CD4-positive, alpha-beta T cell treated with Interleukin-21 for 1 hour (primary cell): ENCODE measurements at regions not wholly inside any gene's neighbourhood (a gene's known extent, or its start where the extent isn't known, plus 50 kb on each side); places are given as distances from the start of the nearest gene placed in this dataset.
"Not testable (repeated sequence)": the region's sequence is repeated elsewhere in the genome, so short reads cannot be mapped to it uniquely, and the experiment has no call there.

Source experiments
- DNase-seq: peaks from one replicate; pipeline ENCODE4 v3.0.0-alpha.2; 2020

GRCh38 chr2:238704471-238705225, 143.2 kb upstream of the TWIST2 start:
- no peak for DNase-seq

GRCh38 chr2:238706163-238706562, 141.7 kb upstream of the TWIST2 start:
- DNase-seq, result no peak

DNA sequence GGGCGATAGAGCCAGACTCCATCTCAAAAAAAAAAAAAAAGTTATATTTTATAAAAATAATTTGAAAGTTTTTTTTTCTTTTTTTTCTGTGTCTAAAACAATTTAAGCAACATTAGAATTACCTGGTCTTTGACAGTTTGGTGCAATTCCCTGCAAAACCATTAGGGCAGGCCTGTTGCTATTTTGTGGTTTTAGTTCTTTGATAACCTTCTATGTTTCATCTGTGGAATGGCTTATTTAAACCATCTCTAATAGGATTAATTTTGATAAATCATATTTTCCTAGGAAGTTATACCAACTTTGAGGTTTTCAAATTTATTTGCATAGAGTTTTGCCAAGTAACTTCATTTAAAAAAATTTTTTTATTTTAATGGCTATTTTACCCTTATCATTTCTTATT, 141.2 kb upstream of the TWIST2 start:
- DNase-seq, result no peak

DNA sequence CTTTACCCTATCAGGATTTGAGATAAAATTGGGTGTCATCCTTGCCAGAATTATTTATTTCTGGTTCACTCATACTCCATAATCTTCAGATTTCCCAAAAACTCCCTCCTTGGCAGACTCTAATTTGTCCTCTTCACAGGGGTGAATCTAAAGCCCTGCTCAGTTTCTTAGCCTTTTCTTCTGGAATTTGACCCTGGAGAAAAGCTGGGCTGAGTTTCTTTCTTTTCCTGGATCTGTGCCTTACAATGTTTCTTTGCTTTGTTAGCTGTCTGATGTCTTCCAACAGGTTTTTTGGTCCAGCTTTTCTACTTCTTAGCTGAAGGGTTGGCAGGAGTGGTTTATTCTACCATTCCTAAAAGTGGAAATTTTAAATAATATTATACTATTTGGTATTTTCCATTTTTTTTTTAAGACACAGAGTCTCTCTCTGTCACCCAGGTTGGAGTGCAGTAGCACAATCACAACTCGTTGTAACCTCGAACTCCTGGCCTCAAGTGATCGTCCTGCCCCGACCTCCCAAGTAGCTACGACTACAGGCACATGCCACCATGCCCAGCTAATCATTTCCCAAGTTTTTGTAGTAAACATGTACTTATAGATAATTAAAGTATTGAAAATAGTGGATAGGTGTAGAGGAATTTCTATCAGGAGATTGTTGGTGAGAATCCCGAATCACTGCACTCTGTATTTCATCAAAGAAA, 138.4 kb upstream of the TWIST2 start:
- DNase-seq, result no peak

DNA sequence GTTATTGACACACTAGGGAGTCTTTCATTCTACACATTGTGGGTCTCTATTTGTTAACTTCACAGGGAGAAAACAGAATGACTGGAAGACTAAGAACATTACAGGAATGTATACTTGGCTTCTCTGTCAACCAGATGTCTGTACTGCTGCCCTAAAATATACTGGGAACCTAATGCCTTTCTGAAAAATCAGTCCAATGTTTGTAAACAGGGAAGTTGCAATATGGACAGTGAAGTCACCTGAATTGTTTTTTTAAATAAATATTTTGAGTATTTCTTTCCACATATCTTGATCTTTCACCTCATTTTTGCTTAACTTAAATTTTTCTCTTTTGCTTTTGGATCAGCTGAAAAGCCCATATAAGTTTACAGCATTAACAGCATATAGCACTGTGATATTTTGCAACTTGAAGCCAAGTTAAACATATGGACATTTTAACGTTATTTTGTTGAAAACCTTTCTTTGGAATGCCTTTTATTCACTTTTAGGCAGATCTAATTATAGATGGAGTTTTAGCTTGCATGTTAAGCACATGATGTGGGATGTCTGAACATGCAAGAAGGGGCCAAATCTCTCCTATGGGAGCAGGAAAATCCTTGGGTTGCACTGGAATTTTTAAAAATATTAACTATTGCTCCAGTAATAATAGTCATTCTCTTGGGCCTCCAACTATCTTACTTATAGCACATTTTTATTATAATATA, 137.7 kb upstream of the TWIST2 start:
- no peak for DNase-seq

GRCh38 chr2:238710787-238711186, 137.1 kb upstream of the TWIST2 start:
- DNase-seq, result no peak

GRCh38 chr2:238711346-238711745, 136.5 kb upstream of the TWIST2 start:
- no peak for DNase-seq

GRCh38 chr2:238712011-238712410, 135.9 kb upstream of the TWIST2 start:
- no peak for DNase-seq

- DNase-seq, result no peak
These were observed 134.6 kb upstream of the TWIST2 start for GRCh38 chr2:238713198-238713826.

DNA sequence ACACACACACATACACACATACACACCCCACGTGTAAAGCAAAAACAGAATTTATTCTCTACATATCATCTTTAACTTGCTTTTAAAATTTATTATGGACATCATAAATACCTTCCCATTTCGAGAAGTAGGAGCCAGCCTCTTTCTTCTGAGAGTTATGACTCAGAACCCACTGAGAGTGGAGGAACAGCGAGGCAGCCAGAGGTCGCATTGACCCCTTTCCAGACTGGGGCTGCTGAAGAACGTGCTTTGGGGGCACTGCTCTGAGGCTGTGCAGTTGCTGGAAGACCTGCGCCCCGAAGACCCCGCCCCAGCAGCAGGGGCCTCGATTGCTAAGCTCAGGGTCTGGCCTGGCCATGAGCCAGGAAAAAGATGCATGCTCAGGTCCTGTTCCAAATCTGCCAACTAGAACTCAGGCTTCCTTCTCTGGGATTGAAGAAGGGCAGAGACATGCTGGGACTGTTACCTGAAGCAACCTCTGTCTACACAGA, 133.8 kb upstream of the TWIST2 start:
- DNase-seq, result no peak

GRCh38 chr2:238716171-238716570, 131.7 kb upstream of the TWIST2 start:
- no peak for DNase-seq

DNA sequence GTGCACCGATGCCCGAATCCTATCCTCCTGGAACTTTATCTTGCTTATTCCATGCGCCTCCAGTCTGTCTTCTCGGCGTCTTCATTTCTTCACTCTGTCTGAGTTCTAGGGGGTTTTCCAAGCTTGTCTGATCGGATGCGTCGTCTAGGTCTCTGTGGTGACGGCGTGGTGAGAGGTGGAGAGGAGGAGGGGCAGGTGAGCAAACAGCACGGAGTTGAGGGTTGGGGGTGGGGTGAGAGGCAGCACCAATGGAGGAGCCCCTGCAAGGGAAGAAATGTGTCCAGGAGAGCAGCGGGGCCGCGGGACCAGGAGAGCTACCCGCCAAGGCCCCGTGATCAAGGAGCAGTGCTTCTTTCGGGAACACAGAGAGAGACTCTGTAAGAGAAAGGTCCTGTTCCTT, 131.3 kb upstream of the TWIST2 start:
- DNase-seq, result no peak

- DNase-seq, result no peak
These were observed 130.8 kb upstream of the TWIST2 start for GRCh38 chr2:238717084-238717483.

DNA sequence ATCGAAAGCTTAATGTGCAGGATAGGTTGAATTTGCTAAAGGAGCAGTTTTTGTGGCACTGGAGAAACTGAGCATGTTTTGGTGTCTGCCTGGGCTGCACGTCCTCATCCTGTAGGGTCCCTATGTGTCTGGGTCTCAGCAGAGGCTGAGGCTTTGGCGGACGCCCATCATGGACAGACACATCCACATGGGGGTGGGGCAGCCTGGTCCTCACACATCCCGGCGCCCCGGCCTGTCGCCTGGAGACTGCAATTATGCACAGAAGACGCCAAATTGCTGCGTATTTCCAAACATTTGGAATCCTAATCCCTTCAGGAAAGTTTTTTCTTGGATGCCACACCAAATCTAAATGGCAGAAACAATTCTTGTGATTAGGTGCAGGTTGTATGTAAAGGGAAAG, 128.2 kb upstream of the TWIST2 start:
- no peak for DNase-seq

GRCh38 chr2:238720232-238720672, 127.6 kb upstream of the TWIST2 start:
- peak; percentile 19 for DNase-seq

- DNase-seq, result no peak
These were observed 125.7 kb upstream of the TWIST2 start for GRCh38 chr2:238722181-238722580.

DNA sequence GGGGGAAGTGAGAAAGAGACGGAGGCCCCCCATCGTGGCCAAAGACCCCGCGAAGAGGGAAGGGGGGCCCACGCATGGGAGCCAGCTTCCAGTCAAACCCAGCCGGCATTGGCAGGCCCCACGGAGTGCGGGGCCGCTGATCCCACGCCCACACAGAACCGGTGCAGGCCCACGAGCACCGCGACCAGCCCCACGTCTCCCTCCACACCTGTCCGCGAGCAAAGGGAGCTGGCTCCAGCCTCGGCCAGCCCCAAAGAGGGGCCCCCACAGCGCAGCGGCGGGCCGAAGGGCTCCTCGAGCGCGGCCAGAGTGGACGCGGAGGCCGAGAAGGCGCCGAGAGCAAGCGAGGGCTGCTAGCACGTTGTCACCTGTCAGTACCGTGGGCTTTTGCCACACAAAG, 125.0 kb upstream of the TWIST2 start:
- DNase-seq, result no peak

DNA sequence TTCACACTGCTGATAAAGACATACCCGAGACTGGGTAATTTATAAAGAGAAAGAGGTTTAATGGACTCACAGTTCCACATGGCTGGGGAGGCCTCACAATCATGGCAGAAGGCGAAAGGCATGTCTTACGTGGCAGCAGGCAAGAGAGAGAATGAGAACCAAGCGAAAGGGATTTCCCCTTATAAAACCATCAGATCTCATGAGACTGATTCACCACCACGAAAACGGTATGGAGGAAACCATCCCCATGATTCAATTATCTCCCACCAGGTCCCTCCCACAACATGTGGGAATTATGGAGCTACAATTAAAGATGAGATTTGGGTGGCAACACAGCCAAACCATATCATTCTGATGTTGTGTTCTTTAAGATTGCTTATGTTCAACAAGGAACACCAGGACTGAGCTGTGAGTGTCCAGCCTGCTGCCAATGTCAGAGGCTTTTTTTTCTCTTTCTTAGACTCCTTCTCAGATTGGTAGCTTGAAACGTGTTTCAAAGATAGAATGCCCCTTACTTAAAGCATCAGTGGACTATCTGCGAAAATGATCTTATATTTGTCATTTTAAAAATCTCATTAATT, 124.1 kb upstream of the TWIST2 start:
- not testable (repeated sequence) for DNase-seq

DNA sequence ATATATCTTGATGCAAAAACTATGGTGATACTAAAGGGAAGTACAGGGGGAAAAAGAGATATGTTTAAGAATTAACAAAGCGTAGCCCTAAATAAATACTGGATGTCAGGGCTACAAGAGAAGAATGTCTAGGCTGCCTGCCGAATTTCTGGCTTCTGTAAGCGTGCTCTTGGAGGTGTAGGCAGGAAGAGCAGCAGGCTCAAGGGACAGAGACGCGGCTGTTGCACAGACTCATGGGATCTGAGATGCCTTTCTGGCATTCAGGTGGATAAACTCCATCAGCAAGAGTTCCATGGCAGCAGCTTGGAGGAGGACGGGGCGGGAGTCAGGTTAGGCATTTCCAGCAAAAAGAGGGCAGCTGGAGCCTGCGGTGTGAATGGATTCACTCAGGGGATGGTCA, 123.2 kb upstream of the TWIST2 start:
- DNase-seq, result no peak

GRCh38 chr2:238725298-238725697, 122.6 kb upstream of the TWIST2 start:
- no peak for DNase-seq

DNA sequence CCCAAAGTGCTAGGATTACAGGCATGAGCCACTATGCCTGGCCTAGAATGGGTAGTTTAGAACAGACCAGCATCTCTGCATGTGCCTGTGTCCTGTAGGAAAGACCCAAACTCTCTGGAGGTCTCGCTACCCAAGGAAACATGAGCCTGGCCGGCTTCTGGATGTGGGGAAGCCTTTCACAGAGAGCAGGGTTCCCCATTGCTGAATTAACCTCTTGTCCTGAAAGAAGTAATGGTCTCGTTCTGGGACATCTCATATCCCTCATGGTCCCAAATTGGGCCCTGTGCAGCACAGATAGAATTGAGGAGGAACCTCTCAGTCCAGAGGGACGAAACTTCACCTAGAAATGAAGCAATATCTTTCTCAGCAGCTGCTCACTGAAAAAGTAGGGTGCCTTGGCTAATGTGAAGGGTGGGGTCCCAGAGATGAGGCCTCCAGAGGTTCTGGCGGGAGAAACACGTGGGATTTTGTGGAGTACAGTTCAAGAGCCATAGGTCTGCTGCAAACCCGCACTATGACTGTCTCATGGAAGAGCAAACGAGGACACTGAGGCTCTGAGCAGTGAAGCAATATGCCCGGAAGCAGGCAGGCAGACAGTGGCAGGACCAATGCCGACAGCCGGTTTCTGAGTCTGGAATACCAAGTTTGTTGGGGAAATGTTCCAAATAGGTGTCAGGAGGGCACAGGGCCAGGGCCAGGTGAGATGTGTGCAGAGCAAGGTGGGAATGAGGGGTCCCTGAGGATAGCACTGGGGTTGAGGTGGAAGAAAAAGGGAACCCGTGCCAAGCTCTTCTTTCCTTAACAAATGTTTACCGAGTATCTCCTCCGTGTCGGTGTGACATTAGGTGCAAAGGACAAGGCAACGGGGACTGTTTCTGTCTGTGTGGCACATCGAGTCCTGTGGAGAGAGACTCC, 121.0 kb upstream of the TWIST2 start:
- DNase-seq, result no peak
